GM19438 (cell line): ENCODE measurements at regions not wholly inside any gene's neighbourhood (a gene's known extent, or its start where the extent isn't known, plus 50 kb on each side); places are given as distances from the start of the nearest gene placed in this dataset.
"Not testable (repeated sequence)": the region's sequence is repeated elsewhere in the genome, so short reads cannot be mapped to it uniquely, and the experiment has no call there.

ENCODE experiments used
- ATAC-seq: cut with Tn5 transposase; IDR thresholded peaks from one replicate; pipeline ENCODE4 v1.9.1; 2021; ENCODE audit warnings: low read depth; ENCODE audit not compliant: unreplicated experiment

DNA sequence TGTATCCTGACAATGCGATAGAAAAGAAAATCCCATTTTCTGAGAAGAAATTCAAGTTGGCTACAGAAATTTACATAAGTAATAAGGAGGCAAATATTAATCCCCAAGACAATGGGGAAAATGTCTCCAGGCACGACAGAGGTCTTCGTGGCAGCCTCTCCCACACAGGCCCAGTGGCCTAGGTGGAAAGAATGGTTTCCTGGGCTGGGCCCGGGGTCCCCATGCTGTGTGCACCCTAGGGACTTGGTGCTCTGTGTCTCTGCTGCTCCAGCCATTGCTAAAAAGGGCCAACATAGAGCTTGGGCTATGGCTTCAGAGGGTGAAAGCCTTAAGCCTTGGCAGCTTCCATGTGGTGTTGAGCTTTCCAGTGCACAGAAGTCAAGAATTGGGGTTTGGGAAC lies 102.5 kb upstream of the LYPLAL1 start:
- no peak for ATAC-seq

DNA sequence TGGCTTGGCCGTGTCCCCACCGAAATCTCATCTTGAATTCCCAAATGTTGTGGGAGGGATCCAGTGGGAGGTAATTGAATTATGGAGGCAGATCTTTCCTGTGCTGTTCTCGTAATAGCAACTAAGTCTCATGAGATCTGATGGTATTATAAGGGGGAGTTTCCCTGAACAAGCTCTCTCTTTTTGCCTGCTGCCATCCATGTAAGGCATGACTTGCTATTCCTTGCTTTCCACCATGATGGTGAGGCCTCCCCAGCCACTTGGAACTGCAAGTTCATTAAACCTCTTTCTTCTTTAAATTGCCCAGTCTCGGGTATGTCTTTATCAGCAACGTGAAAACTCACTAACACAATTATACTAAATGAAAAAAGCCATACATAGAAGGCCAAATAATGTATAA lies 101.3 kb upstream of the LYPLAL1 start:
- ATAC-seq, result no peak

- ATAC-seq, result no peak
These were observed 99.5 kb upstream of the LYPLAL1 start for GRCh38 chr1:219074084-219074728.

DNA sequence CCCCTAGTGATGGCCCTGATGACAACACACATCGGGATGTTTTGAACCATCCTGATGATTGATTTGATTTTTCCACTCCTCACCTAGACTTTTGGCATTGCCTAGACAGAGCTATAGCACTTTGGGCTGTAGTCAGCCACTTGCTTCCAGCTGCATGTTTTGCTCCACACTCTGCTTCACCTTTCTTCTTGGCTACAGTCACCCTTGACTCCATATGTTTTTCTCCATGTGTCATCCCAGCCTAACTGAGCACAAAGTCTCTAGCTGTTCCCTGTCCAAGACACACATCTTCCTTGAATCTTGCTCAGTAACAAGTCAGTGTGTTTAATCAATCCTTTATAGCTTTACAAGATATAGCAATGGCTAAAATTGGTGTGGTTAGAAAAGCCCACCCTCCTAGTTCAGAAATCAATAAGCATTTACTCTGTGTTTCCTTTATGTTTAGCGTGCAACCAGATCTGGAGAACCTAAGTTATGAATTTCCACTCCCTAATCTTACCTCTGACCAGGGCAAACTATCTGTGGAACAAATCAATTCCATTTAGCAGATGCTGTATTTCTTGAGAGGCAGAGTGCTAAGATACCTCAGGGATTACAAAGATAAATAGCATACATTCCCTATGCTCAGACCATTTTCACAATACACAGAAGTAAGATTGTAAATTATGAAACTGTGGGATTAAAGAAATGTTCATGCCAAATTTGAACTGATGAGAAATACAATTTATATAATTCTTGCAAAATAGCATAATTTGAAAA lies 98.4 kb upstream of the LYPLAL1 start:
- ATAC-seq, result no peak

GRCh38 chr1:219076326-219076937 lies 97.2 kb upstream of the LYPLAL1 start:
- no peak for ATAC-seq

GRCh38 chr1:219077767-219078166 lies 95.9 kb upstream of the LYPLAL1 start:
- ATAC-seq, result not testable (repeated sequence)

DNA sequence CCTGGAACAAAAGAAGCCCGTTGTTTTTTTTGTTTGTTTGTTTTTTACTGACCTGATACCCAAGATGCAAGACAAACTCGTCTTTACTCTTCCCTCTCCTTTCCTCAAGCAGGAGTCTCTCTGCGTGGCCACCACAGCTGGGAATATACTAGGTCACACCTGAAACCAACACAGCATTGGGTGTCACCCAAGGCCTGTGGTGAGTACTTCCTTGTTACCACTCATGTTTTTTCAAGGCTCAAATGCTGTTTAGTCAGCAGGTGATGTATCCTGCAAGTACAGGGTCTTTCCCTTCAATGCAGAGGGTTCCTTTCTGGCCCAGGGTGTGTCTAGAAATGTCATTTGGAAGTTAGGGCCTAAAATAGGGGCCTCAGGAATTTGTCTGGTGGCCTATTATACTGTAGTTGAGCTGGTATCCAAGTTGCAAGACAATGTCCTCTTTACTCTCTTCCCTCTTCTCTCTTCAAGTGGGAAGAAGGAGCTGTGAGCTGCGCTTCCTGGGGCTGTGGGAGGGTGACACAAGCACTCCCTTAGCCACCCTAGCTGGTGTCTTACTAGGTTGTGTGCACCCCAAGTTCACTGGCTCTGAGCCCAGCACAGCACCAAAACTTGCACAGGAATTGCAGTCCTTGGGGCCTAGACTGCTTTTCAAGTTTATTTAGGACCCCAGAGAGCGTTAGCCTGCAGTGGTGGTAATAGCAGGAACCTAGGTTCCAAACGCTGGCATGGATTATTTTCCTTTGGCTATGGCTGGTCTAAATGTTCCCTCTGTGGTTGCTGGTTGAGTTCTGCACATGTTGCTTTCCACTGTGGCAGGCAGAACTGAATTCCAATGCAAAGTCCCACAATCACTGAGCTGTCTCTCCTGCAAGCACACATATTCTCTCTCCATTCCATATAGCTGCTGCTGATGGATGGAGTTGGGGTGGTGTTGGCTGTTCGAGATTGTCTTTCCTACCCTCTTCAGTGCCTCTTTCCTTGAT lies 91.4 kb upstream of the LYPLAL1 start:
- peak; percentile 53 for ATAC-seq

GRCh38 chr1:219083631-219084030 lies 90.0 kb upstream of the LYPLAL1 start:
- no peak for ATAC-seq

- ATAC-seq, result no peak
These were observed 88.6 kb upstream of the LYPLAL1 start for GRCh38 chr1:219085082-219085481.

DNA sequence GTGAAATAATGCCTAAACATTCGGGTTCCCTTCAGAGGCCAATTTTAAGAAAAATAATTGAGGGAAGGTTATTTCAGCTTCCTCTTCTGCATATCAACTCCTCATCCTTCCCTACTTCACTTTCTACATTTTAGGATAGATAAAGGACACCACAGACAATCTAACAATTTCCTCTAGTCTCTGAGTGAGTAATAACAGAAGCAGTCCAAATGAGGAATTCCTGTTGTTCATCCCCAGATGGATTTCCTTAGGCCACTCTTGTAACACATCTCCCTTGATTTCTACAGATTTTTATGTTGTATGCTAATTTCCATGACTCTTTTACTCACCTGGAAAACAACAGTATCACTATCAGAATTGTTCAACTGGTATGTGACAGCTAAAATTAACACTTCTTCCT lies 87.7 kb upstream of the LYPLAL1 start:
- no peak for ATAC-seq

- ATAC-seq, result no peak
These were observed 86.7 kb upstream of the LYPLAL1 start for GRCh38 chr1:219086956-219087469.

GRCh38 chr1:219088778-219089557 lies 84.7 kb upstream of the LYPLAL1 start:
- peak; percentile 83 for ATAC-seq

GRCh38 chr1:219090607-219091006 lies 83.1 kb upstream of the LYPLAL1 start:
- ATAC-seq, result peak; percentile 79

- ATAC-seq, result no peak
These were observed 81.5 kb upstream of the LYPLAL1 start for GRCh38 chr1:219092206-219092605.

GRCh38 chr1:219099307-219099706 lies 74.4 kb upstream of the LYPLAL1 start:
- ATAC-seq, result no peak

DNA sequence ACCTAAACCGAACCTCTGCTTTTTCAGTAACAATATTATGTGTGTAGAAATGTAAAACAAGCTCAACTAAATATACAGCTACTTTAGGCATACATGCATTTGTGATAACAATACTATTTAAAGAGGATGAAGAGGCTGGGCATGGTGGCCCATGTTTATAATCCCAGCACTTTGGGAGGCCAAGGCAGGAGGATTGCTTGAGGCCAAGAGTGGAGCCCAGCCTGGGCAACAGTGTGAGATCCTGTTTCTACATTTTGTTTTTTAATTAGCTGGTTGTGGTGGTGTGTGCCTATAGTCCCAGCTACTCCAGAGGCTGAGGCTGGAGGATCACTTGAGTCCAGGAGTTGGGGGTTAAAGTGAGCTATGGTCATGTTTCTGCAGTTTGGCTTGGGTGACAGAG lies 73.6 kb upstream of the LYPLAL1 start:
- no peak for ATAC-seq

GRCh38 chr1:219102466-219102865 lies 71.2 kb upstream of the LYPLAL1 start:
- ATAC-seq, result not testable (repeated sequence)

DNA sequence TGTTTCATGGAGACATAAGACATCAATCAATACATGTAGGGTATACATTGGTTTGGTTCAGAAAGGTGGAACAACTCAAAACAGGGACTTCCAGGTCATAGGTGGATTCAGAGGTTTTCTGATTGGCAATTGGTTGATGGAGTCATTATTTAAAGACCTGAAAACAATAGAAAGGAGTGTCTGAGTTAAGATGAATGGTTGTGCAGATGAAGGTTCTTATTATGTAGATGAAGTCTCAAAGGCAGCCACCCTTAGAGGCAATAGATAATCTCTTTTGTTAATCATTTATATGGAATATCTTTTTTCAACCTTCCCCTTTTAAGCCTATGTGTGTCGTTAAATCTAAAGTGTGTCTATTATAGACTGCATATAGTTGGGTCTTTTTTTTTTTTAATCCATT lies 67.8 kb upstream of the LYPLAL1 start:
- no peak for ATAC-seq

DNA sequence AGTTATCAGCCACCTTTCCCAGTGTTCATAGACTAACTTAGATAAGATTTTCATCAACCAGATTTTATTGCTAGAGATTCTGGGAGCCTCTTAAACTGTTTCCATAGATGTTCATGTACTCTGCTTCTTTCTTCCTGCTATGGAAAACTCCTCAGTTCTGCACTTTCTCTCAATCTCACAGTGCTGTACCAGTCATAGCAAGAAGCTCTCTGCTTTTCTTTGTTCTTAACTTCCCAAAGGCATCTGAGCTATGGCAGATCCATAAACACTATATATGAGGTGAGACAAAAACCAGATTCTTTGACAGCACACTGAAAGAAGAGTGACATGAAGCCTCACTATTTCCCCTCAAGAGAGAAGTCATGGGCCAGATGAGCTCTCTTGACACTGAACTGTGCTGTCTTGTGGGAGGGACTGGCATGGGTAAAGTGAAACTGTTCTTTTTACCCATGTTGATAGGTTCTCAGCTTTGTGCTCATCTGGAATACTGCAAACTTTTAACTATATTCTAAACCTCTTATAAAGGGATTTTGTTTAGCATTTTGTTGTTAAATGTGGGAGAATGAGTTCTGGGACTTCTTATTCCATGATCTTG lies 64.2 kb upstream of the LYPLAL1 start:
- no peak for ATAC-seq
